ENCODE measurements at regions not wholly inside any gene's neighbourhood (a gene's known extent, or its start where the extent isn't known, plus 50 kb on each side); places are given as distances from the start of the nearest gene placed in this dataset.
"Not testable (repeated sequence)": the region's sequence is repeated elsewhere in the genome, so short reads cannot be mapped to it uniquely, and the experiment has no call there.

DNA sequence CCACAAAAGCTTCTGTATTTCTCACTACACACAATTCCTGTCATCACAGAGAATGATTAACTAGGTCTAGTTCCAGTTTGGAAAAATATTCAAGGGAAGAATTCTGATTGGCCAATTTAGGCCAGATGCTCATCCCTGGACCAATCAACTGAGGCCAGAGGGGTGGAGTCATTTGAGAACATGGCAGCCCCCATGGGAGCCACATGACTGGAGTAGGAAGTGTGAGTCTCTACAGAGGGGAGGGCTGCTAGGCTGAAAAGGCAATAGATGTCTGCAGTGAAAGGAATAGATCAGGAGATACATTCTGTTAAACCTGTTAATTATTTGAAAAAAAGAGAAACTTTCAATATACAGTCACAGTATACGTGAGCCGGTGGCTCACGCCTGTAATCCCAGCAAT lies 125.2 kb downstream of the UNC93B1 start:
- H3K27ac ChIP-seq: not testable (repeated sequence)

DNA sequence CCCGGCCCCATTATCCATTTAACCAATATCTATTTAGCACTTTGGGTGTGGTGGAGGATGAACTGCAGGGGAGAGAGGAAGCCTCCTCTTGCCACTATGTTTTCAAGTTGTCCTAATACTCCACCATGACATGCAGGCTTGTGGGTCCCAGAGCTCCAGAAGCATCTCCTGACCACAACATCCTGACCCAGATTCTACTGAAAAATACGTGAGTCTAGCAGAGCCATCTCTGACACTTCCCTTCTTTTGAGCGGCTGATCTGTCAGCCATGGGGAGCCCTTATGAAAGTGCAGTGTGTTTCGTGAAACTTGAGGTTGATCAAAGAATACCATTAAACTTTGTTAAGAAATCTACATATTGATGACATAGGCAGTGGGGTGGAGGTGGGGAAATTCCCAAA lies 126.6 kb downstream of the UNC93B1 start:
- not testable (repeated sequence) for H3K27ac ChIP-seq

DNA sequence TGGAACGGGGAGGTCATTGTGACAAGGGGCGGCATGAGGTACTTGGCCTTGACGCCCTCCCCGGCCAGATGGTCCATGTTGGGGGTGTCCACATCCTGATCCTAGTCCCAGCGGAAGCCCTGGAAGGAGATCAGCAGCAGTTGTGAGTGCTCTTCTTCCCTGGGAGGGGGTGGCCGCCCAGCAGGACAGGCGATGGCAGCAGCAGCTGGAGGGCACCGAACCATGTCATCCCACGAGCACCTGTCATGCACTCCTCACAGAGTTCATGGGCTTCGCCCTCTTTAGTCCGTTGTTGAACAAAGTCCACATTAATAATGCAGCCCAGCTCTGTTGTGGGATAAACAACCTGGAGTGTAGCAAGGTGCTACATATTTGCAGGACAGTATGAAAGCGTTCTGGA lies 130.7 kb downstream of the UNC93B1 start:
- H3K27ac ChIP-seq: not testable (repeated sequence)

DNA sequence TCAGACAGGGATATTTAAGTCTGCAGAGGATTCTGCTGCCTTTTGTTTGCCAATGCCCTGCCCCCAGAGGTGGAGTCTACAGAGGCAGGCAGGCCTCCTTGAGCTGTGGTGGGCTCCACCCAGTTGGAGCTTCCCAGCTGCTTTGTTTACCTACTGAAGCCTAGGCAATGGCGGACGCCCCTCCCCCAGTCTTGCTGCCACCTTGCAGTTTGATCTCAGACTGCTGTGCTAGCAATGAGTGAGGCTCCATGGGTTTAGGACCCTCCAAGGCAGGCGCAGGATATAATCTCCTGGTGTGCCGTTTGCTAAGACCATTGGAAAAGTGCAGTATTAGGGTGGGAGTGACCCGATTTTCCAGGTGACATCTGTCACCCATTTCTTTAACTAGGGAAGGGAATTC lies 132.7 kb downstream of the UNC93B1 start:
- not testable (repeated sequence) for H3K27ac ChIP-seq

DNA sequence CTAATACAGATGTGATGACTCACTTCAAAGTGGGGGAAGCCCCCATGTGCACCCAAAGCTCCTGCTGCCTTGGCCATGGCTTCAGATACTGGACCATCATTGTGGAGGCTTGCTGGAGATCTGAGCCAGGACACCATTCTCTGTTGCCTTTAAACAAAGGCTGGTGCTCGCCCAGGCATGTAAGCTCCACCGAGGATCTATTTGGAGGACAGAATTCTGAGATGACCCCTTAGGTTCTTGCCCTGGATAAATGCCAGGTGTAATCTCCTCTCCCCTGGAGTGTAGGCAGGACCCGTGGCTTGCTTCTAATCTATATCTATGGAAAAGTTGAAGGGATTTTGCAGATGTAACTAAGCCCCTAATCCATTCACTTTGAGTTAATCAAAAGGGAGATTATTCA lies 141.0 kb downstream of the UNC93B1 start:
- H3K27ac ChIP-seq: not testable (repeated sequence)

DNA sequence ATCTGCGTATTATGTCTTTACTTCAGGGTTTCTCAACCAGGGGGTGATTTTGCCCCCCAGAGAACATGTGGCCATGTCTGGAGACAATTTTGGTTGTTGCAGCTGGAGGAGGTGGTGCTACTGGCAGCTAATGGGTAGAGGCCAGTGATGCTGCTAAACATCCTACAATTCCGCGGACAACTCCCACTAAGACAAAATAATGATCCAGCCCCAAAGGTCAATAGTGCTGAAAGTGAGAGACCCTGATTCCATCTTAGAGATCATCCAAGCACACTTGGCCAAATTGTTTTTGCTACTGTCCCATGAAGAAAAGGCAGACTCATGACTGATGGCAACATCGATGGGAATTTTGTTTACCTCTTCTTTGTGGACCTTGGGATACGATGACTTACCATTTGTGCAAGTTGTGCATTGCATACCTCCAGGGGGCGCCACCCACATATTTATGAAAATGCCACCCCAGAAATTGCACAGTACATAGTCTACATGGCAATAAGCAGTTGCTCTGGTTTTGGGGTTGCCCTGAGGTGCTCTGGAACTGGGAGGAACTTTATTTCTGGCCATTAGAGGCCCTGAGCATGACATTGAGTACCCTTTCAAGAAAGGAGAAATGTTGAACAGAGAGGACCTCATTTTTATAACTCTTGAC lies 144.3 kb downstream of the UNC93B1 start:
- TF ChIP-seq, protein P1, sequence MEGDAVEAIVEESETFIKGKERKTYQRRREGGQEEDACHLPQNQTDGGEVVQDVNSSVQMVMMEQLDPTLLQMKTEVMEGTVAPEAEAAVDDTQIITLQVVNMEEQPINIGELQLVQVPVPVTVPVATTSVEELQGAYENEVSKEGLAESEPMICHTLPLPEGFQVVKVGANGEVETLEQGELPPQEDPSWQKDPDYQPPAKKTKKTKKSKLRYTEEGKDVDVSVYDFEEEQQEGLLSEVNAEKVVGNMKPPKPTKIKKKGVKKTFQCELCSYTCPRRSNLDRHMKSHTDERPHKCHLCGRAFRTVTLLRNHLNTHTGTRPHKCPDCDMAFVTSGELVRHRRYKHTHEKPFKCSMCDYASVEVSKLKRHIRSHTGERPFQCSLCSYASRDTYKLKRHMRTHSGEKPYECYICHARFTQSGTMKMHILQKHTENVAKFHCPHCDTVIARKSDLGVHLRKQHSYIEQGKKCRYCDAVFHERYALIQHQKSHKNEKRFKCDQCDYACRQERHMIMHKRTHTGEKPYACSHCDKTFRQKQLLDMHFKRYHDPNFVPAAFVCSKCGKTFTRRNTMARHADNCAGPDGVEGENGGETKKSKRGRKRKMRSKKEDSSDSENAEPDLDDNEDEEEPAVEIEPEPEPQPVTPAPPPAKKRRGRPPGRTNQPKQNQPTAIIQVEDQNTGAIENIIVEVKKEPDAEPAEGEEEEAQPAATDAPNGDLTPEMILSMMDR (IDR thresholded peaks at IDR 0.05): peak; percentile 34
- H3K27ac ChIP-seq: not testable (repeated sequence)

DNA sequence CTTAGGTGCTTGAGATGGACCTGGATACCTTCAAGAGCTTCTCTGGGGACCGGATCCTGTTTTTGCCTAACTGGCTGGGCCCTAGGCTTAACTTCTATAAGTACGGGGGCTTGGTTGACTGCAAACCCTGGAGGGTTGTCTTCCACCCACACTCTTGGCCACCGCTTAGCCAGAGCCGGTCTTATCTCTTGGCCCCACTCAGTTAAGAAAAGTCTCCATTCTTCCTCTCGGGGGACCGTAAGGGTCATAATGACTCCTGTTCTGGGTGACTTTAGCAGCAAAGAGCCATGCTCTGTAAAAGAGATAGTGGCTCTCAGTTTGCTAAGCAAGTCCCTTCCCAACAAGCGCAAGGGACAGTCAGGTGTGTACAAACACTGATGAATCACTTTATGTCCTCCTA lies 153.2 kb downstream of the UNC93B1 start:
- H3K27ac ChIP-seq: not testable (repeated sequence)

DNA sequence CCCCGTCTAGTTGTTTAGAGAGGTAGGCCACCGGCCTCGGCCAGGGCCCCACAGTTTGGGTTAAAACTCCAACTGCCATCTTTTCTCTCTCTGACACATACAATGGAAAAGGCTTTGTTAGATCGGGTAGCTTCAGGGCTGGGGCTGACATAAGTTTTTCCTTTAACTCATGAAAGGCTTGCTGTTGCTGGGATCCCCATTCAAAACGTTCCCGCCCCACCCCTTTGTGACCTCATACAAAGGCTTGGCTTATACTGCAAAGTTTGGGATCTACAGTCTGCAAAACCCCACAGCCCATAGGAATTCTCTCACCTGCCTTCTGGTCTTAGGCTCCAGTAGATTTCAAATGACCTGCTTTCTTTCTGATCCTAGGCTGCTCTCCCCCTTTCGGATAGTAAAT lies 154.1 kb downstream of the UNC93B1 start:
- not testable (repeated sequence) for H3K27ac ChIP-seq

DNA sequence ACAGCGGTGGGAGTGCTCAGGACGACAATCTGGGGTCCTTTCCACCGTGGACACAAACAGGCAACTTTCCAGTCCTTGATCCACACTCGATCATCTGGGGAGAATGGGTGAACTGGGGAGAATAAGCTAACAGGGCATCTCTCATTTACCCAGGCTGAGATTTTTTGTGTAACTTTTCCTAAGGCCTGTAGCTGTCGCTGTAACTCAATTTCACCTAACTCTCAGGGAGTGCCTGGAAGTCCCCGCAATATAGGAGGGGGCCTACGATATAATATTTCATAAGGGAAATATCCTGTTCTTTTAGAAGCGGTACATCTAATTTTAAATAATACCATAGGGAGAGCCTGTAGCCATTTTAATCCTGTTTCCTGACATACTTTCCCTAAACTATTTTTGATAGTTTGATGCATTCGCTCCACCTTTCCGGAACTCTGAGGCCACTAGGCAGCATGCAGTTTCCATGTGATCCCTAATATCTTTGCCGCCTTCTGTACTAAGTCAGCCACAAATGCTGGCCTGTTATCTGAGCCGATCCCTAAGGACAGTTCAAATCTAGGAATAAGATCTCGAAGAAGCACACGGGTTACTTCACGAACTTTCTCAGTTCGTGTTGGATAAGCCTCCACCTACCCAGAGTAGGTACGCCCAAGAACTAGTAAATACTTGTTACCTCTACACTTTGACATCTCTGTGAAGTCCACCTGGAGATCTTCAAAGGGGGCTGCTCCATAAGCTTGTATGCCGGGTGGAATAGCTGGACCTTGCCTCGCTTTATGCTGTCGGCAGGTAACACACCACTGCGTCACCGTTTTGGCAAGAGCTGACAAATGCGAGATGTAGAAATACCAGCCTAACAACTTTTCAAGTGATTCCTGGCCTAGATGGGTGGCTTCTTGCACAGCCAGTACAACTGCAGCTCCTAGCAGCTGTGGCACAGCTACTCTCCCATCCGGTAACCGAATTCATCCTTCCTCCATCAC lies 155.7 kb downstream of the UNC93B1 start:
- H3K27ac ChIP-seq: peak overlapping the region; percentile 31; the same call in 1 of the 2 replicates
- TF ChIP-seq, protein P1 (IDR thresholded peaks at IDR 0.05): peak; percentile 65

DNA sequence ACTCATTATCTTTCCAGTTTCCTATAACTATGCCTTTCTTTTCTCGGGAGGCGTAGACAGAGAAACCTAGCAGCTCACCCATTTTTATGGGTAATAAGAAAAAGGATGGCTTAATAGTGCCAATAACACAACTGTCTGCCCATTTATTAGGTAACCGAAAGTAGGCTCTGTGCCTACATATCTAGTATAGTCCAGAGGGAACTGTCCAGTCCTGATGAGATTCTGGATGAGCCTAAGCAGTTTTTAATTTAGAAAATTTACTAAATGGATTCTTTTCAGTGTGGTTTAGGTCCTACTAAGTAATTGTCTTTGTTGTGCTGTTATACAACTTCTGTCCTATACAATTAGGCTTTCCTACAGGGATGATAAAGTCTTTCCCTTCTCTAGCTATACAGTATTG lies 157.6 kb downstream of the UNC93B1 start:
- H3K27ac ChIP-seq: not testable (repeated sequence)

DNA sequence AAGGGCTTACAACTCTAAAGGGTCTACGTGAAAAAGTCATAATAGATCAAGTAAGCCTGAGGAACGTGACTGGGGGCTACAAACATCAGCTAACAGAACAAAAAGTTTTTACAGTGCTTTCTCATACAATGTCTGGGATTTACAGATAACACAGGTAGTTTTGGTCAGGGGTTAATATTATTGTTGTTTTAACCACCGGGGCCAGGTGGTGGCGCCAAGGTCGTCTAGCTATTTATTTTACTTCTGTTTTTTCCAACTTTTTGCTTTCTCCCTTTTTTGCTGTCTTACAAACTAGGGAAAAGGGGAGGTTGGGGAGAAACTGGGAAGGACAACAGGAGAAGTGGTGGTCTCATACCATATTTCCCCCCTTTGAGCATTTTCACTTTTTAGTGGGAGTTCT lies 158.6 kb downstream of the UNC93B1 start:
- H3K27ac ChIP-seq: not testable (repeated sequence)
- TF ChIP-seq, protein P1 (IDR thresholded peaks at IDR 0.05): peak; percentile 18

DNA sequence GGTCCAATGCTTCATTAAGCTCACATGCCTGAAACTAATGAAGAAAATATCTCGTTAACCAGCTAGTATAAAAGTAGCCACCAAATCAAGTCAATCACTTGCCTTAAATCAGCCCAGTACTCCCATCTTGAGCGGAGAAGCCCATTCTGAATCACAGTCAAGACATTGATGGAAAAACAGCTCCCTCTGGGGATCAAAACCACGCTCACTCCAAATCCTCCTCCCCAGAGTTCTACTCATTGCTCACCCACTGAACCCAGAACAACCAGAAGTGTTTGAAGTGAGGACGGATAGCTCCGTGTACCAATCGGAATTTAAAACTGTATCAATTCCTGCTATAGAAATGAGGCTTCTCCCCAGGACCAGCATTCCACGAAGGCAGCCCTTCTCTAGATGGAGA lies 163.3 kb downstream of the UNC93B1 start:
- H3K27ac ChIP-seq: not testable (repeated sequence)

DNA sequence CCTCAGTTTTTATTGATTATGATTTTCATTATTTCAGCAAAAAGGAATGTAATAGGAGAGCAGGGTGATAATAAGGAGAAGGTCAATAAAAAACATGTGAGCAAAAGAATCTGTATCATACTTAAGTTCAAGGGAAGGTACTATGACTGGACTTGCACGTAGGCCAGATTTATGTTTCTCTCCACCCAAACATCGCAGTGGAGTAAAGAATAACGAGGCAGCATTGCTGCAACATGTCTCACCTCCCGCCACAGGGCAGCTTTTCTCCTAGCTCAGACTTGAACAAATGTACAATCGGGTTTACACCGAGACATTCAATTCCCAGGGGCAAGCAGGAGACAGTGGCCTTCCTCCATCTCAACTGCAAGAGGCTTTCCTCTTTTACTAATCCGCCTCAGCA lies 155.7 kb upstream of the ALDH3B2 start:
- H3K27ac ChIP-seq: not testable (repeated sequence)

DNA sequence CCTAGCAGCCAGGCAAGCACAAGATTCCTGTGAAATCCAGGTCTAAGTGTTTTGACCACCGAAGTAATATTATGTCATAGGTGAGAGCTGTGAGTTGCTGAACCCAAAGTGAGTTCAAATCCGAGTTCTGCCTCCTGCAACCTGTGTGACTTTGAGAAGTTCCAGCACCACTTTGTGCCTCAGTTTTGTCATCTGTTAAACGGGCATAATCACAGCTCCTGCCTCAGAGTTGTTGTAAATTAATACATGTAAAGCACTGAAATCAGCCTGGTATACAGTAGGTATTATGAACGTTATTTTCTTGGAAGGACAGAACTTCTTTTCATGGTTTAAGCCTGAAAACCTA lies 152.5 kb upstream of the ALDH3B2 start:
- H3K27ac ChIP-seq: not testable (repeated sequence)

DNA sequence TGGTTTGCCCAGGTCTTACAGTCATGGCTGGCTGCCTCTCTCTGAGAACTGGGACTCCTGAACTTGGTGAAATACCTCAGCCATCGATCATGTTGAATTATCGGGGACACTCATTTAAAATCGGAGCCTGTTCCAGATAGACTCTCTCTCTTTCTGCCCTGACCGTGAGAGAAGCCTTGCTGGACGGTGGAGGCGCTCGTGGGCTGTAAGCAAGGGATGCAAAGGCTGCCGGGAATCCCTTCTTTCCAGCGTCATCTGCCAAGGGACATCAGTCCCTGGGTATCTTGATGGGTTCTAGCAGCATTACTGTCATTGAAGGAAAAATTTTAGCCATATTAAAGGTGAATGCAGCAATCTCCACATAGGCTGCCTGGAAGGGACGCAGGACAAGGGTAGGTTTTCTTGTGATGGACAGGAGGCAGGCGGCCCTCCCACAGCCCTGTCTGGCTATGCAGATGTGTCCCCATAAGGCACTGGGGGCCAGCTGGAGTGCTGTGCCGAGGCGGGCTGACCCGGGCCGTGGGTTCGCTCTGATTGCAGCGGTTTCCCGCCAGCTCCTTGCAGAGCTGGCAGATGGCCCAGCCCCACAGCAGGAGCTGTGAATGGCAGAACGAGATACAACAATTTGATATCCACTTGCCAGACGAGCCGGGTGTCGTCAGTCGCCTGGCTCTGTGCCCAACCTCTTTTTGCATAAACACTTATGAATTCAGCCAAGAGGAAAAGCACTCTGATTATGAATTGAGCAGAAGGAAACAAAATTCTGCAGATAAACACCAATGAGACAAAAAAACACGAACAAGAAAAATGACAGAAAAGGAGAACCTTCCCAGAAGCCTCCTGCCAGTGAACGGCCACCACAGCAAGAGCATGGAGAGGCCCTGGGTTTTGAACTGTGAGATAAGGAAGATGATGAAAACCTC lies 151.9 kb upstream of the ALDH3B2 start:
- H3K27ac ChIP-seq: not testable (repeated sequence)

DNA sequence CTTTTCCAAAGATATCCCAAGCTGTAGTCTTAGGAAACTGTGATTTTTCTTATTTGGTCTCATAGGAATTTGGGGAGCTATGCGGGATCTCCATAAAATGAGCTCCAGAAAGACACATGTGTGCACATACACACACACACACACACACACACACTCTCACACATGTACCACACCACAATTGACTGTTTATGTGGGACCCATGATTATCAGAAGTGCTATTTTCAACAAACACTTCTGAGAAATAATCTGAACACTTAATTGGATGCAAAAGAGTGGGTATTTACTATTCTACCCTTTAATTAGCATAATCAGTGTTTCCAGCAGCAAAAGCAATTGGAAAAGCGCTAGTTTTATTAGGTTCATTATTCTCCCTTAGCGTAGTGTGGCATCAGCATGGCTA lies 150.4 kb upstream of the ALDH3B2 start:
- H3K27ac ChIP-seq: not testable (repeated sequence)

All from 22Rv1 (cell line).